ENCODE measurements at regions not wholly inside any gene's neighbourhood (a gene's known extent, or its start where the extent isn't known, plus 50 kb on each side); places are given as distances from the start of the nearest gene placed in this dataset.
"Not testable (repeated sequence)": the region's sequence is repeated elsewhere in the genome, so short reads cannot be mapped to it uniquely, and the experiment has no call there.

- DNase-seq = no peak
Measured at GRCh38 chr21:28410256-28410655, 582.4 kb downstream of the LTN1 start.

- DNase-seq = no peak
Measured at GRCh38 chr21:28402616-28402989, 590.1 kb downstream of the LTN1 start.

- DNase-seq = no peak
Measured at GRCh38 chr21:28397040-28397439, 595.6 kb downstream of the LTN1 start.

- no peak for DNase-seq
Measured at GRCh38 chr21:28396421-28396820, 596.3 kb downstream of the LTN1 start.

- DNase-seq = no peak
Measured at GRCh38 chr21:28393279-28393678, 599.4 kb downstream of the LTN1 start.

- no peak for DNase-seq
Measured at GRCh38 chr21:28391938-28392849, 600.5 kb downstream of the LTN1 start.

GRCh38 chr21:28387220-28387619 is 605.5 kb downstream of the LTN1 start:
- no peak for DNase-seq

- no peak for DNase-seq
Measured at GRCh38 chr21:28385845-28386244, 606.8 kb downstream of the LTN1 start.

- not testable (repeated sequence) for DNase-seq
Measured at GRCh38 chr21:28381000-28381745, 611.5 kb downstream of the LTN1 start.

GRCh38 chr21:28380241-28380640 is 612.4 kb downstream of the LTN1 start:
- DNase-seq = no peak

GRCh38 chr21:28378026-28378425 is 614.7 kb downstream of the LTN1 start:
- no peak for DNase-seq

GRCh38 chr21:28375708-28376385 is 616.8 kb downstream of the LTN1 start:
- DNase-seq = no peak

GRCh38 chr21:28374881-28375280 is 617.8 kb downstream of the LTN1 start:
- no peak for DNase-seq

- no peak for DNase-seq
Measured at GRCh38 chr21:28371713-28372112, 621.0 kb downstream of the LTN1 start.

GRCh38 chr21:28359300-28359699 is 633.4 kb downstream of the LTN1 start:
- DNase-seq = no peak

- no peak for DNase-seq
Measured at GRCh38 chr21:28358702-28359101, 634.0 kb downstream of the LTN1 start.

GRCh38 chr21:28358170-28358569 is 634.5 kb downstream of the LTN1 start:
- no peak for DNase-seq

GRCh38 chr21:28357743-28358142 is 634.9 kb downstream of the LTN1 start:
- DNase-seq = no peak

GRCh38 chr21:28356422-28356821 is 636.3 kb downstream of the LTN1 start:
- no peak for DNase-seq

- no peak for DNase-seq
Measured at GRCh38 chr21:28345934-28346333, 646.7 kb downstream of the LTN1 start.

GRCh38 chr21:28344985-28345384 is 647.7 kb downstream of the LTN1 start:
- DNase-seq = no peak

- DNase-seq = no peak
Measured at GRCh38 chr21:28342212-28342810, 650.4 kb downstream of the LTN1 start.

- no peak for DNase-seq
Measured at GRCh38 chr21:28339403-28339802, 653.3 kb downstream of the LTN1 start.

All from occipital lobe (tissue), 1 donor.